HepG2 (cell line): ENCODE measurements at regions not wholly inside any gene's neighbourhood (a gene's known extent, or its start where the extent isn't known, plus 50 kb on each side); places are given as distances from the start of the nearest gene placed in this dataset.

Source experiments
- ATAC-seq: fragments of 200-7000 bp; cut with Tn5 transposase; 3 replicates; pipeline ENCODE4 v1.9.1; 2020; ENCODE audit warnings: mild to moderate bottlenecking, moderate library complexity
- BruUV-seq: library from RNA; stranded (reverse); fragments of 400-500 nt; replicated peaks from 2 replicates; lab custom pipeline; 2021; lab: Mats Ljungman, UMichigan
- CTCF ChIA-PET: fragments of 300-600 bp; formaldehyde crosslinking; extraction: SDS; loops from one replicate; lab custom pipeline; 2021; ENCODE audit warnings: low total read pairs, inconsistent platforms, low intra/inter-chr PET ratio; lab: Yijun Ruan, JAX
- POLR2A ChIA-PET: fragments of 350-600 bp; sonication (Branson Sonifier 250); formaldehyde crosslinking; loops from one replicate; lab custom pipeline; 2020; ENCODE audit warnings: antibody characterized with exemption, inconsistent platforms; lab: Yijun Ruan, JAX
- DNase-seq: peaks from one replicate; pipeline ENCODE4 v3.0.0-alpha.2; 2015; ENCODE audit warnings: low spot score
- FAIRE-seq: peaks from 3 replicates; lab custom pipeline; 2011; peaks lifted over from hg19 to GRCh38; lab: Jason Lieb, UNC
- H2AFZ ChIP-seq: one replicate; pipeline ENCODE4 v1.6.1; 2011; ENCODE audit warnings: low read length, inconsistent platforms
- H3K27ac ChIP-seq: fragments of 300-600 bp; 3 replicates; pipeline ENCODE4 v1.8.0; 2011; ENCODE audit warnings: mixed run types, mild to moderate bottlenecking, mixed read lengths, low read length, inconsistent platforms; ENCODE audit not compliant: insufficient read depth; ENCODE audit errors: extremely low read length
- H3K27me3 ChIP-seq, 2 experiments: fragments of 200-600 bp in 1 of 2; 2 replicates in 1 of 2; 3 replicates in 1 of 2; pipeline versions ENCODE4 v1.6.0 to v1.8.0; 2011; ENCODE audit warnings: low read length in 2 of 2, mild to moderate bottlenecking in 2 of 2, moderate library complexity in 2 of 2, inconsistent platforms in 1 of 2; ENCODE audit not compliant: insufficient read depth in 2 of 2, control insufficient read depth in 1 of 2
- H3K36me3 ChIP-seq, 2 experiments: fragments of 200-600 bp in 1 of 2; replicated peaks in 1 of 2; 2 replicates in 1 of 2; 3 replicates in 1 of 2; pipeline versions ENCODE4 v1.5.1 to v1.8.0; 2011; ENCODE audit warnings: low read length in 2 of 2, inconsistent platforms in 1 of 2; ENCODE audit not compliant: insufficient read depth in 2 of 2, control insufficient read depth in 1 of 2
- H3K4me1 ChIP-seq: 2 replicates; pipeline ENCODE4 v1.5.1; 2012; ENCODE audit warnings: low read length, inconsistent platforms; ENCODE audit not compliant: insufficient read depth
- H3K4me2 ChIP-seq: 2 replicates; pipeline ENCODE4 v1.6.0; 2011; ENCODE audit warnings: low read depth, low read length, inconsistent platforms
- H3K4me3 ChIP-seq, 3 experiments: fragments of 200-600 bp in 1 of 3; sonication (generic), shearing (Covaris generic) in 1 of 3; replicated peaks in 1 of 3; 2 replicates each; pipeline ENCODE4 v1.5.1; 2011 to 2016; ENCODE audit warnings: low read length in 3 of 3, inconsistent platforms in 2 of 3, low read depth in 2 of 3, mild to moderate bottlenecking in 2 of 3, control low read depth in 1 of 3, mixed read lengths in 1 of 3; ENCODE audit not compliant: insufficient read depth in 1 of 3
- H3K79me2 ChIP-seq: one replicate; pipeline ENCODE4 v1.6.1; 2011; ENCODE audit warnings: low read length, inconsistent platforms; ENCODE audit not compliant: insufficient read depth
- H3K9ac ChIP-seq: 2 replicates; pipeline ENCODE4 v1.6.0; 2011; ENCODE audit warnings: mild to moderate bottlenecking, low read depth, low read length, inconsistent platforms; ENCODE audit not compliant: insufficient read depth
- H3K9me3 ChIP-seq: 2 replicates; pipeline ENCODE4 v1.5.1; 2012; ENCODE audit warnings: mild to moderate bottlenecking, low read length
- H4K20me1 ChIP-seq: 2 replicates; pipeline ENCODE4 v1.6.0; 2011; ENCODE audit warnings: inconsistent platforms, mild to moderate bottlenecking, low read length, moderate library complexity; ENCODE audit not compliant: insufficient read depth
- FOXA3 ChIP-seq: IDR thresholded peaks from 2 replicates; pipeline ENCODE4 v1.6.1; 2016; ENCODE audit warnings: missing genetic modification reagents, missing compliant biosample characterization
- GZF1 ChIP-seq: sonication (generic); formaldehyde crosslinking; IDR thresholded peaks from 2 replicates; pipeline ENCODE4 v1.5.1; 2020; ENCODE audit warnings: mild to moderate bottlenecking, missing genetic modification reagents
- HNF4A ChIP-seq: sonication (generic); formaldehyde crosslinking; IDR thresholded peaks from 2 replicates; pipeline ENCODE4 v1.4.0; 2020; ENCODE audit warnings: missing genetic modification reagents
- HNF4G ChIP-seq, 2 experiments: sonication (generic) in 1 of 2; formaldehyde crosslinking in 1 of 2; IDR thresholded peaks; 2 replicates each; pipeline versions ENCODE4 v1.4.0 to v1.6.1; 2011 to 2020; ENCODE audit warnings: borderline replicate concordance in 2 of 2, low read depth in 2 of 2, mild to moderate bottlenecking in 2 of 2, low read length in 1 of 2, missing genetic modification reagents in 1 of 2, moderate library complexity in 1 of 2
- HOMEZ ChIP-seq: IDR thresholded peaks from 2 replicates; pipeline ENCODE4 v1.6.1; 2016; ENCODE audit warnings: low read depth
- POGZ ChIP-seq: sonication (generic); formaldehyde crosslinking; IDR thresholded peaks from 2 replicates; pipeline ENCODE4 v1.4.0; 2020; ENCODE audit warnings: mild to moderate bottlenecking, missing genetic modification reagents
- TEAD3 ChIP-seq: optimal IDR thresholded peaks from 2 replicates; pipeline ENCODE3; 2016; ENCODE audit warnings: borderline replicate concordance
- ZMYM4 ChIP-seq: sonication (generic); formaldehyde crosslinking; IDR thresholded peaks from 2 replicates; pipeline ENCODE4 v1.8.1; 2023; ENCODE audit warnings: mild to moderate bottlenecking, missing genetic modification reagents
- ZNF644 ChIP-seq: IDR thresholded peaks from 2 replicates; pipeline ENCODE4 v1.6.1; 2016; ENCODE audit warnings: low read depth
- ZNF660 ChIP-seq: sonication (generic); formaldehyde crosslinking; IDR thresholded peaks from 2 replicates; pipeline ENCODE4 v1.5.1; 2020; ENCODE audit warnings: mild to moderate bottlenecking, low read depth, missing genetic modification reagents, borderline replicate concordance
- WGBS: methylation state at CpG from one replicate; pipeline ENCODE4 v1.1.6; 2017; ENCODE audit warnings: low lambda C conversion rate; 5-methylcytosine and 5-hydroxymethylcytosine counted together
- in situ Hi-C: cut with HindIII; loops from 2 replicates; pipeline ENCODE4 v1.10.0; 2017; ENCODE audit warnings: low pct_unique_long_range_greater_than_20kb; ENCODE audit not compliant: extremely low pct_ligation_motif_present
- intact Hi-C: fragments of 100-400 bp; cut with micrococcal nuclease; formaldehyde crosslinking; loops from one replicate; pipeline ENCODE4 v1.10.0; 2022; ENCODE audit not compliant: unreplicated experiment

- H2AFZ ChIP-seq = no peak overlapping the region
- H3K4me1 ChIP-seq = peaks cover 27% of the 10 kb centered on the region
- no peaks in the 10 kb centered on the region for H4K20me1 ChIP-seq
- H3K4me3 ChIP-seq = no peak overlapping the region
- no TSS peak for BruUV-seq
- peak; percentile 45 for DNase-seq
- H3K27ac ChIP-seq = no peak overlapping the region
- no peak for FAIRE-seq
- ChIA-PET CTCF (no interaction called here), POLR2A (no interaction called here)
- H3K79me2 ChIP-seq = no peaks in the 10 kb centered on the region
- TF ChIP-seq TEAD3 (CRISPR knock-in tag) = peak; percentile 35
- TF ChIP-seq ZNF660 = no peak
- peak; percentile 79 for TF ChIP-seq ZNF644
- TF ChIP-seq HNF4A (CRISPR knock-in tag) = peak; percentile 57
- 0 out of 2 replicates have a peak, but pooled peaks have one; percentile 32 for TF ChIP-seq ZMYM4
- peak; percentile 21; the same call in 1 of the 2 replicates for TF ChIP-seq POGZ
- peak; percentile 28; the same call in 1 of the 2 replicates for TF ChIP-seq HOMEZ (CRISPR knock-in tag)
- no peak for TF ChIP-seq FOXA3
- TF ChIP-seq GZF1 (CRISPR knock-in tag) = no peak
- peak; percentile 23; the same call in 1 of the 2 replicates for TF ChIP-seq HNF4G (IDR thresholded peaks at IDR 0.05; ENCODE audit: borderline replicate concordance, low read depth, low read length)
- TF ChIP-seq HNF4G (CRISPR knock-in tag; IDR thresholded peaks at IDR 0.05; ENCODE audit: borderline replicate concordance, low read depth) = no peak
- no peaks in the 10 kb centered on the region for H3K27me3 ChIP-seq
- peak; percentile 87 for ATAC-seq
- no peaks in the 10 kb centered on the region for H3K36me3 ChIP-seq
- no peaks in the 10 kb centered on the region for H3K9me3 ChIP-seq
- H3K9ac ChIP-seq = no peak overlapping the region
- intact Hi-C loops = no loop called here
- no peak overlapping the region for H3K4me2 ChIP-seq
- in situ Hi-C loops = no loop called here
- whole genome bisulfite sequencing = 68% methylated on average over 3 of the region's 3 CpGs
Measured at GRCh38 chr3:30531017-30531570, 75.3 kb upstream of the TGFBR2 start.
